Esophagus muscularis mucosa (tissue), 4 donors: ENCODE measurements at regions not wholly inside any gene's neighbourhood (a gene's known extent, or its start where the extent isn't known, plus 50 kb on each side); places are given as distances from the start of the nearest gene placed in this dataset.

ENCODE experiments used
- DNase-seq: peaks from one replicate; pipeline ENCODE4 v3.0.0-alpha.2; 2017; ENCODE audit errors: extremely low spot score
- H3K27ac ChIP-seq, 4 donors: fragments of 200-600 bp; sonication (generic); replicated peaks in 1 of 4; 1 replicate in 3 of 4; 2 replicates in 1 of 4; pipeline ENCODE4 v1.5.1; 2016 to 2019; ENCODE audit warnings: mild to moderate bottlenecking in 1 of 4
- H3K27me3 ChIP-seq, 4 donors: fragments of 200-600 bp; sonication (generic); one replicate each; pipeline versions ENCODE4 v1.5.1 to v1.6.0; 2016 to 2019
- H3K36me3 ChIP-seq, 4 donors: fragments of 200-600 bp; sonication (generic); one replicate each; pipeline ENCODE4 v1.5.1; 2016 to 2019
- H3K4me1 ChIP-seq, 4 donors: fragments of 200-600 bp; sonication (generic); one replicate each; pipeline ENCODE4 v1.5.1; 2016 to 2019
- H3K4me3 ChIP-seq, 4 donors: fragments of 200-600 bp; sonication (generic); 1 replicate in 2 of 4; 2 replicates in 2 of 4; pipeline ENCODE4 v1.5.1; 2016 to 2019; ENCODE audit warnings: mild to moderate bottlenecking in 4 of 4, moderate library complexity in 1 of 4
- H3K9me3 ChIP-seq, 4 donors: fragments of 200-600 bp; sonication (generic); 1 replicate in 3 of 4; 2 replicates in 1 of 4; pipeline ENCODE4 v1.5.1; 2016 to 2019
- CTCF ChIP-seq, 3 experiments: fragments of 200-600 bp in 2 of 3; fragments of 450-650 bp in 1 of 3; sonication (generic) in 2 of 3; IDR thresholded peaks; one replicate each; pipeline ENCODE4 v1.5.1; 2017 to 2019; ENCODE audit warnings: antibody characterized with exemption in 3 of 3, mild to moderate bottlenecking in 2 of 3, moderate library complexity in 1 of 3
- EP300 ChIP-seq: sonication (generic); formaldehyde crosslinking; IDR thresholded peaks from one replicate; pipeline ENCODE4 v1.6.1; 2017; ENCODE audit warnings: antibody characterized with exemption
- POLR2A ChIP-seq: fragments of 450-650 bp; IDR thresholded peaks from one replicate; pipeline ENCODE4 v1.6.1; 2017; ENCODE audit warnings: antibody characterized with exemption, moderate library complexity, mild to moderate bottlenecking, low read depth
- POLR2AphosphoS5 ChIP-seq, 2 donors: sonication (generic); formaldehyde crosslinking; IDR thresholded peaks; one replicate each; pipeline ENCODE4 v1.6.1; 2017; ENCODE audit warnings: antibody characterized with exemption in 2 of 2
- WGBS: methylation state at CpG from one replicate; pipeline ENCODE4 v1.1.5; 2018; 5-methylcytosine and 5-hydroxymethylcytosine counted together
- intact Hi-C: fragments of 100-400 bp; cut with DNase I; formaldehyde crosslinking; loops from one replicate; pipeline ENCODE4 v1.15.1; 2023

GRCh38 chr18:77547757-77548156 lies 298.1 kb downstream of the GALR1 start:
- DNase-seq = peak; percentile 80
- Histone ChIP-seq H3K4me1 (no peaks in the 10 kb centered on the region), H3K36me3 (no peaks in the 10 kb centered on the region), H3K4me3 (no peak overlapping the region), H3K27me3 (no peaks in the 10 kb centered on the region), H3K27ac (no peak overlapping the region), H3K9me3 (no peaks in the 10 kb centered on the region)
- intact Hi-C loops = no loop called here
- WGBS = 61% methylated on average over 5 of the region's 5 CpGs
- TF ChIP-seq EP300 (no peak), POLR2A (no peak), POLR2AphosphoS5 (IDR thresholded peaks at IDR 0.05) (no peak), CTCF (IDR thresholded peaks at IDR 0.05) (no peak)

- no peak for TF ChIP-seq EP300
- no peak for TF ChIP-seq CTCF (IDR thresholded peaks at IDR 0.05)
- TF ChIP-seq POLR2AphosphoS5 (IDR thresholded peaks at IDR 0.05) = no peak
- TF ChIP-seq POLR2A = no peak
- no peaks in the 10 kb centered on the region for H3K36me3 ChIP-seq
- peak; percentile 57 for DNase-seq
- intact Hi-C loops = no loop called here
- H3K4me3 ChIP-seq = no peak overlapping the region
- H3K9me3 ChIP-seq = no peaks in the 10 kb centered on the region
- H3K27me3 ChIP-seq = no peaks in the 10 kb centered on the region
- H3K27ac ChIP-seq = no peak overlapping the region
- WGBS = 54% methylated on average over 5 of the region's 8 CpGs
- H3K4me1 ChIP-seq = no peaks in the 10 kb centered on the region
These were observed 299.3 kb downstream of the GALR1 start for GRCh38 chr18:77548790-77549420.

- H3K9me3 ChIP-seq = no peaks in the 10 kb centered on the region
- TF ChIP-seq CTCF (IDR thresholded peaks at IDR 0.05) (no peak), EP300 (no peak), POLR2AphosphoS5 (IDR thresholded peaks at IDR 0.05) (no peak), POLR2A (no peak)
- WGBS = 67% methylated on average over 5 of the region's 5 CpGs
- DNase-seq = peak; percentile 75
- no peak overlapping the region for H3K4me3 ChIP-seq
- H3K4me1 ChIP-seq = no peaks in the 10 kb centered on the region
- no peaks in the 10 kb centered on the region for H3K36me3 ChIP-seq
- no peak overlapping the region for H3K27ac ChIP-seq
- intact Hi-C loops = no loop called here
- no peaks in the 10 kb centered on the region for H3K27me3 ChIP-seq
These were observed 301.0 kb downstream of the GALR1 start for GRCh38 chr18:77550625-77551024.

GRCh38 chr18:77551055-77551454 lies 301.4 kb downstream of the GALR1 start:
- 88% methylated on average over 3 of the region's 3 CpGs for WGBS
- Histone ChIP-seq H3K4me3 (no peak overlapping the region), H3K4me1 (no peaks in the 10 kb centered on the region), H3K36me3 (no peaks in the 10 kb centered on the region), H3K27ac (no peak overlapping the region), H3K9me3 (no peaks in the 10 kb centered on the region), H3K27me3 (no peaks in the 10 kb centered on the region)
- peak; percentile 79 for DNase-seq
- intact Hi-C loops = no loop called here
- no peak for TF ChIP-seq POLR2A
- no peak for TF ChIP-seq POLR2AphosphoS5 (IDR thresholded peaks at IDR 0.05)
- TF ChIP-seq CTCF (IDR thresholded peaks at IDR 0.05) = no peak
- TF ChIP-seq EP300 = no peak

- no peaks in the 10 kb centered on the region for H3K4me1 ChIP-seq
- H3K36me3 ChIP-seq = no peaks in the 10 kb centered on the region
- no peak overlapping the region for H3K4me3 ChIP-seq
- no peak overlapping the region for H3K27ac ChIP-seq
- TF ChIP-seq POLR2AphosphoS5 (IDR thresholded peaks at IDR 0.05) = no peak
- H3K27me3 ChIP-seq = no peaks in the 10 kb centered on the region
- no peak for DNase-seq
- intact Hi-C loops = no loop called here
- no peaks in the 10 kb centered on the region for H3K9me3 ChIP-seq
- WGBS = 81% methylated on average over 3 of the region's 3 CpGs
These were observed 303.3 kb downstream of the GALR1 start for GRCh38 chr18:77552945-77553344.
